ENCODE measurements at regions not wholly inside any gene's neighbourhood (a gene's known extent, or its start where the extent isn't known, plus 50 kb on each side); places are given as distances from the start of the nearest gene placed in this dataset.

DNA sequence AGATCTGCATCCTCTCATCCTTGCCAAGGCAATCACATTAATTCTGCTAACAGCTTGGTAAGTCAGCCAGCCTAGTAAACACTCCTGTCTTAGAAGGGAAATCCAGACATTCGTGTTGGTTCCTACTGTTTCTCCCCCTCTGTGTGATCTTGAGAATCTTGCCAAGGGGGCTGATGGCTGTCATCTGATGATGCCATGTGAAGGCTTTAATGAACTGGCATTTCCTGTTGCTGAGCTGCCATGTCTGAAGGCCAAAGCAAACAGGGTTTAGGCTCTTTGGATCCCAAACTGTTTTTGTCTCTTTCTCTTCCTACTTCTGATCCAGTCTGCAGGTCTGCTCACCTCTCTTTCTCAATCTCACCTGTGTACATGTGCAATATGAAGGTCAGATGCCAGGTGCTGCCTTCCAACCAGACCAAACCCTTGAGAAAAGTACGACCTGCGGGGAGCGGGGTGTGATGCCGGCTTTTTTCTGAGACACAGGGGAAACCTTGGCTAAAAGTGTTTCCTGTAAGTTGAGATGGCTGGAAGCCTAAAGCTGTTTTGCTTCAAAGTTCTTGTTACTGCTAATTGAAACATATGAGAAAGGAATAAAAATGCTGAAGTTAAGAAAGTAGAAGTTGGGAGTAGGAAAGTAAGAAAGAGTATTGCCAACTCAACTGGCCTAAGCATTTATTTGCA, 532.9 kb downstream of the ANKRD50 start:
- Mint-ChIP-seq H3K9me3 (no peaks in the 10 kb centered on the region), H3K36me3 (ENCODE audit: insufficient read depth in 2 of 2) (no peaks in the 10 kb centered on the region), H3K4me3 (no peak overlapping the region), H3K27me3 (ENCODE audit: low read depth) (no peaks in the 10 kb centered on the region), H3K27ac (no peak overlapping the region), H3K4me1 (ENCODE audit: low read depth) (no peaks in the 10 kb centered on the region)
- no peak for ATAC-seq (replicated peaks in 1 of 2)
- DNase-seq: no peak

DNA sequence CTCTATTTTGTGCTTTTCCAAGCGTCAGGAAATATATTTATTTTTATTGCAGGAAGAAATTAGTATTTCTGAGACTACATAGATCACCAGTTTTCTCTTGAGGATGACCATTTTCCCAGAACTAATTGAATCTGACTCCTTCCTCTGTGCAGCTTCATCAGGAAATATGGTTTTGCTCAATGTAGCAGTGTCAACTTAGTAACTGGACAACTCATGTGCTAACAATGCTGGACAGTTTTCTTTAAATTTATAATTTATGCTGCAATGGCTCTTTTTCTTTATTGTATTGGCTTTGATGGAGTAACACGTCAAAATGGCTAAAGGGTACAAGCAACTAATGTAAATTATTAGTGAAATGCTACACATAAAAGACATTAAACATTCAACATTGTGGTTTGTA, 531.5 kb downstream of the ANKRD50 start:
- H3K4me3 Mint-ChIP-seq: no peak overlapping the region
- ATAC-seq (replicated peaks in 1 of 2) (no peak), DNase-seq (no peak)
- H3K27ac Mint-ChIP-seq: no peak overlapping the region
- H3K27me3 Mint-ChIP-seq (ENCODE audit: low read depth): no peaks in the 10 kb centered on the region
- no peaks in the 10 kb centered on the region for H3K36me3 Mint-ChIP-seq (ENCODE audit: insufficient read depth in 2 of 2)
- H3K4me1 Mint-ChIP-seq (ENCODE audit: low read depth): no peaks in the 10 kb centered on the region
- no peaks in the 10 kb centered on the region for H3K9me3 Mint-ChIP-seq

DNA sequence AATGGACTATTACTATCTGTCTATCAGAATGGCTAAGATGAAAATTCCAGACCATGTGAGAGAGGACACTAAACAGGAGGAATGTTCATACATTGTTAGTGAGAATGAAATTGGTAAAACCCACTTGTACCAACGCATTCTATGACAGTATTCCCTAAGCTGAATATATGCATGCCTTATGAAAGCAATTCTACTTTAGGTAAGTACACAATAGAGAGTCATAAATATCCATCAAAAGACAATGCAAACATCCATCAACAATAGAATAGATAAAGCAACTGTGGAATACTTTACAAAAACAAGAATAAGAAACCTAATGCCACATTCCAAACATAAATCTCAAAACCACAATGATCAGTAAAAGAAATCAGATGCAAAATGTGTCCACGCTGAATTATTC, 529.3 kb downstream of the ANKRD50 start:
- no peak overlapping the region for H3K4me3 Mint-ChIP-seq
- no peak for DNase-seq
- no peak for ATAC-seq (replicated peaks in 1 of 2)
- H3K9me3 Mint-ChIP-seq: no peaks in the 10 kb centered on the region
- H3K27ac Mint-ChIP-seq: no peak overlapping the region
- H3K27me3 Mint-ChIP-seq (ENCODE audit: low read depth): no peaks in the 10 kb centered on the region
- no peaks in the 10 kb centered on the region for H3K4me1 Mint-ChIP-seq (ENCODE audit: low read depth)
- no peaks in the 10 kb centered on the region for H3K36me3 Mint-ChIP-seq (ENCODE audit: insufficient read depth in 2 of 2)

DNA sequence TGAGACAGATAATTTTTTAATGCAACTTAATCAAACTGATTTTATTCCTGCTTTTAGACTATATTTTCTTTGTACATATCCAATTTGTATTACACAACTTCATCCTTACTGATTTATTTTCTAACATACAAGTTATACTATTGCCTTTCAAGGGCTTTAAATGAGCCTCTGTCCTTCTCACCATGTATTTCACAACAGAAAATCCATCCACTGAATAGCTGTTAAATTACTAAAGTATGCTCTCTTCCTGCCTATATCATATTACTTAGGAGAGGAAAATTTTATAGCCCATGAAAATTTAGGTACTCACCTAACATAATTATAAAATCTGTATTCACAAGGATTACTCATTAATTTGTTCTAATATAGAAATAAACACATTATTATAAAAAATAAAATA, 528.6 kb downstream of the ANKRD50 start:
- Mint-ChIP-seq H3K36me3 (ENCODE audit: insufficient read depth in 2 of 2) (no peaks in the 10 kb centered on the region), H3K27ac (no peak overlapping the region), H3K27me3 (ENCODE audit: low read depth) (no peaks in the 10 kb centered on the region), H3K4me1 (ENCODE audit: low read depth) (no peaks in the 10 kb centered on the region), H3K9me3 (no peaks in the 10 kb centered on the region), H3K4me3 (no peak overlapping the region)
- DNase-seq (no peak), ATAC-seq (replicated peaks in 1 of 2) (no peak)

DNA sequence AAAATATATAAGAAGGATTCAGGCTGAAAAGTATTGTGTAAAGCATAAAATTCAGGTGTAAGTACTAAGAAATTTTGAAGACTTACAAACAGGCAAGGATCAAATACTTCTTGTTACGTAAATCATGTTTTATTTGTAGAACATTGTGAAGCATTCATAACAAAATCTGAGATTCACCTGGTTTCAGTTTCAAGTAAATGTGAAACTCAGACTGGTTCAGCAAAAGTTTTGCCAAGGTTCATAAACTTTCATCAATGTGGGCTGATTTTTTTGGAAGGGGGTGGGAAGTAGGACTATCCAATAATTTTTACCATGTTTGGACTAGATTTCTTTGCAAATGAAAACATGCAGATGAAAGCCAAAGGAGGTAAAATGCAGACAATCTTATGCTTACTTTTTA, 527.7 kb downstream of the ANKRD50 start:
- Mint-ChIP-seq H3K27me3 (ENCODE audit: low read depth) (no peaks in the 10 kb centered on the region), H3K4me1 (ENCODE audit: low read depth) (no peaks in the 10 kb centered on the region), H3K9me3 (no peaks in the 10 kb centered on the region), H3K36me3 (ENCODE audit: insufficient read depth in 2 of 2) (no peaks in the 10 kb centered on the region), H3K4me3 (no peak overlapping the region), H3K27ac (no peak overlapping the region)
- ATAC-seq (replicated peaks in 1 of 2) (no peak), DNase-seq (no peak)

DNA sequence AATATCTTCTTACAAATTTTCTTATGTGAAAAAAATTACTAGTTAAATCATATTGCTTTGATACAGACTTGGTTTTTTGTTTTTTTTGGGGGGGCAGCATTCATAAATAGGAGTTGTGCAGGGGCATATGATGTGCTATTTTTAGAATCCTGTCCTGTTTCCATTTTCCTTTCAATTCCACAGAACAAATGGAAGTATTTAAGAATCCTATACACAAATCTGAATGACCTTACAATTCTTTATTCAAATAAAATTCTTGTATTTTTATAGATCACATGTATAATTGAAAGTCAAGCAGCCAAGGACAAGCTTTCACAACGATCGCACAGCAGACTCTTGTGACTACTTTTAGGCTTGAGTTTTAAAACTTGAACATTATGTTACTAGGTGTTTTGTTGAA, 523.9 kb downstream of the ANKRD50 start:
- H3K27me3 Mint-ChIP-seq (ENCODE audit: low read depth): no peaks in the 10 kb centered on the region
- H3K36me3 Mint-ChIP-seq (ENCODE audit: insufficient read depth in 2 of 2): no peaks in the 10 kb centered on the region
- ATAC-seq (replicated peaks in 1 of 2) (no peak), DNase-seq (no peak)
- no peaks in the 10 kb centered on the region for H3K4me1 Mint-ChIP-seq (ENCODE audit: low read depth)
- H3K27ac Mint-ChIP-seq: no peak overlapping the region
- H3K9me3 Mint-ChIP-seq: peaks cover 0 to 2% of the 10 kb centered on the region in 2 donors
- H3K4me3 Mint-ChIP-seq: no peak overlapping the region

DNA sequence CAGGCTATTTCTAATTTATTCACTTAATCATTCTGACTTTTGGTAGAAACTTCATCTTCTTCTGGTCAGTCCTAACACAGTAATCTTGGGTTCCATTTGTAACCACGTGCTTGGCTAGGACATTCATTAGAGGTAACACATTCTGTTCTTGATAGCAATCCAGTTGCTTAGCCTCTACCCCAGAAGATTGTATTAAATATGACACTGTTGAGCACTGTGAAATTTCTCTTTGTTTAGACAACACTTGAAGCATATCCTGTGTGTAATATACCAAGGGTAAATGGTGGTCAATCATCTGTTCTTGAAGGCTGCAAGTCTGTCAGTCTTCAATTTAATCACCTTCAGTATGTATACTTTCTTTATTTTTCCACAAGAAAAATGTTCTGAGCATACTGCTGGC, 523.0 kb downstream of the ANKRD50 start:
- Mint-ChIP-seq H3K9me3 (peaks cover 0 to 2% of the 10 kb centered on the region in 2 donors), H3K27ac (no peak overlapping the region), H3K4me1 (ENCODE audit: low read depth) (no peaks in the 10 kb centered on the region), H3K27me3 (ENCODE audit: low read depth) (no peaks in the 10 kb centered on the region), H3K4me3 (no peak overlapping the region), H3K36me3 (ENCODE audit: insufficient read depth in 2 of 2) (no peaks in the 10 kb centered on the region)
- ATAC-seq (replicated peaks in 1 of 2) (no peak), DNase-seq (no peak)

DNA sequence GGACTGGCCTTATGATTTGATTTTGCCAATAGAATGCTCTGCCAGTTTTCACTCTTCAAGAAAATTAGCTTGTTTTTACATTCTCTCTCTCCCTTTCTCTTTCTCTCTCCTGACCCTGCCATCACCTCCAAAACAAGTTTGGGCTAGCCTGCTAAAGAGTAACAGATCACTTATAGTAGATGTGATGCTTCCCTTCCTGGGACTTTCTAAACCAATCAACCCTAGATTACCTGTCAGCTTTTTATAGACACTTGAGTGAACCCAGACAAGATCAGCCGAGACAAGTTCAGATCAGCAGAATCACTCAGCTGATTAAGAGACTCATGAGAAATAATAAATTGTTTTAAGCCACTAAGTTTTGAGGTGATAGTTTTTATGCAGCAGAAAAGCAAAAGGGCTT, 521.2 kb downstream of the ANKRD50 start:
- no peaks in the 10 kb centered on the region for H3K4me1 Mint-ChIP-seq (ENCODE audit: low read depth)
- ATAC-seq (replicated peaks in 1 of 2): no peak
- DNase-seq: no peak

DNA sequence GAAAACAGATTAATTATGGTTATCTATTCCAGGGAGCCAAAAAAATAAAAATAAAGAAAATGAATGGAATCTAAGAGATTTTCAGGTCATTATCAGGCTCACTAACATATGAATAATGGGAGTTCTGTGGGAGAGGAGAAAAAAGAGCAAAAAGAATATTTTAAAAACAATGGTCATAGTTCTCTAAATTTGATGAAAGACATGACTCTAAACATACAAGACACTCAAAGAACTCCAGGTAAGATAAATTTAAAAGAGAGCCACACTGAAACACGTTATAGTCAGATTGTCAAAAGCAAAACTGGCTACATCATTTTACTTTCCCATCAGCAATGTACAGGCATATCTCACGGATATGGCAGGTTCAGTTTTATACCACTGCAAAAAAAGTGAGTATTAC, 520.0 kb downstream of the ANKRD50 start:
- ATAC-seq (replicated peaks in 1 of 2) (no peak), DNase-seq (no peak)
- Mint-ChIP-seq H3K27ac (no peak overlapping the region), H3K27me3 (ENCODE audit: low read depth) (no peaks in the 10 kb centered on the region), H3K9me3 (peaks cover 9 to 10% of the 10 kb centered on the region in 2 donors), H3K4me1 (ENCODE audit: low read depth) (no peaks in the 10 kb centered on the region), H3K4me3 (no peak overlapping the region), H3K36me3 (ENCODE audit: insufficient read depth in 2 of 2) (no peaks in the 10 kb centered on the region)

More for the DNA sequence above, 521.2 kb downstream of the ANKRD50 start:
- no peaks in the 10 kb centered on the region for H3K27me3 Mint-ChIP-seq (ENCODE audit: low read depth)
- no peak overlapping the region for H3K27ac Mint-ChIP-seq
- no peak overlapping the region for H3K4me3 Mint-ChIP-seq
- peaks cover 9 to 10% of the 10 kb centered on the region in 2 donors for H3K9me3 Mint-ChIP-seq
- no peaks in the 10 kb centered on the region for H3K36me3 Mint-ChIP-seq (ENCODE audit: insufficient read depth in 2 of 2)

DNA sequence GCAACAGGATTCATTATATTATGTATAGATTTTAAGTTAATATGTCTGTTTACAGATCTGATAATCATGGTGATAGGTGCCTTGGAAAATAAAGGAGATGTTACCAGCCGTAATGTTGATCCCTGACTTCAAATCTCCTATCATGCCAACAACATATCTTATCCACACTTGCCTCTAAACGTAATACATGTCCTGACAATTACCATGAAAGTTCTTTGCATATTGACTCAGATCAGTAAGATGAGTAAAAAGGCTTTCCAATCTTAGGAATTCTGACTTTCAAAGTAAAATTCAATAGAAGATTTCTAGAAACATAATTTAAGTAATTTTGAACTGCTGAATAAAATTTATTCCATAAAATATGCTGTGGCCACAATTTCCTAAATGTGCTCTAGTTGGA, 513.3 kb downstream of the ANKRD50 start:
- H3K27ac Mint-ChIP-seq: no peak overlapping the region
- DNase-seq: no peak
- H3K4me1 Mint-ChIP-seq (ENCODE audit: low read depth): no peaks in the 10 kb centered on the region
- H3K4me3 Mint-ChIP-seq: no peak overlapping the region
- H3K9me3 Mint-ChIP-seq: peaks cover 7 to 10% of the 10 kb centered on the region in 2 donors
- no peaks in the 10 kb centered on the region for H3K36me3 Mint-ChIP-seq (ENCODE audit: insufficient read depth in 2 of 2)
- H3K27me3 Mint-ChIP-seq (ENCODE audit: low read depth): no peaks in the 10 kb centered on the region
- no peak for ATAC-seq (replicated peaks in 1 of 2)

DNA sequence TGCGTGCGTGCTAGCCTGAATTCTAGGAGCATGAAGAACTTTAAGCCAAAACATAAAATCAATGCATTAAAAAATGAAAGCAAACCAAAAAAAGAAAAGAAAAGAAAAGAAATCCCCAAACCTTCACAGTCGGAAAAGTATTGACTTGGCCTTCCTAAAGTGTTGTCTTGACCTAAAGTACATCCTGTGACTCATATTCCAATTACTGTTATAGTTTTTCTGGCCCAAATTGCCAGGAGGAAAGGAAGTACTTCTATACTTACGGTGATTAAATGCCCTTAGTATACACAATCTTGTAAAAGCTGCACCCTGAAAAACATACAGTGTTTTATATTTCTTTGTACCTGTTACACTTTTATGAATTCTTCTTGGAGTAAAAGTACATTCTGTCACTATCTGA, 512.8 kb downstream of the ANKRD50 start:
- DNase-seq: no peak
- Mint-ChIP-seq H3K4me1 (ENCODE audit: low read depth) (no peaks in the 10 kb centered on the region), H3K27ac (no peak overlapping the region), H3K36me3 (ENCODE audit: insufficient read depth in 2 of 2) (no peaks in the 10 kb centered on the region), H3K27me3 (ENCODE audit: low read depth) (no peaks in the 10 kb centered on the region), H3K4me3 (no peak overlapping the region), H3K9me3 (peaks cover 7 to 9% of the 10 kb centered on the region in 2 donors)
- no peak for ATAC-seq (replicated peaks in 1 of 2)

DNA sequence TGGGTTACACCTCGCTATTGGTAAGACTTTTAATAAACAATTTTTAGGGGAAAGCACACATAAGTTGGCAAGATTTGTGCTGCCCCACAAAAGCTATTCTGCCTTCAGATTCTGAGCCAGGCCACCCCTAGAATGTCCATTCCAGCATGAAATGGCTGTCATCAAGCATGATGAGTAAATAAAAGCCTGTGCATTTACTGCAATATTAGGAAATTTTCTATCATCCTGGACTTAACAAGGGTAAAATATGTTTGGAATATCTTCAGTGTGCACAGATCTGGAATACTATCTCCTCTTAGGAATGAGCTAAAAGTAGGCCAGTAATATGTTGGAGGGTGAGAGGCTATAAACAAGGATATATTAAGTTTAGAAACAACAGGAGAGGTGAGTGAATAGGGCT, 510.9 kb downstream of the ANKRD50 start:
- Mint-ChIP-seq H3K27me3 (ENCODE audit: low read depth) (no peaks in the 10 kb centered on the region), H3K36me3 (ENCODE audit: insufficient read depth in 2 of 2) (no peaks in the 10 kb centered on the region), H3K27ac (no peak overlapping the region), H3K9me3 (no peaks in the 10 kb centered on the region), H3K4me1 (ENCODE audit: low read depth) (no peaks in the 10 kb centered on the region), H3K4me3 (no peak overlapping the region)
- no peak for DNase-seq
- no peak for ATAC-seq (replicated peaks in 1 of 2)

DNA sequence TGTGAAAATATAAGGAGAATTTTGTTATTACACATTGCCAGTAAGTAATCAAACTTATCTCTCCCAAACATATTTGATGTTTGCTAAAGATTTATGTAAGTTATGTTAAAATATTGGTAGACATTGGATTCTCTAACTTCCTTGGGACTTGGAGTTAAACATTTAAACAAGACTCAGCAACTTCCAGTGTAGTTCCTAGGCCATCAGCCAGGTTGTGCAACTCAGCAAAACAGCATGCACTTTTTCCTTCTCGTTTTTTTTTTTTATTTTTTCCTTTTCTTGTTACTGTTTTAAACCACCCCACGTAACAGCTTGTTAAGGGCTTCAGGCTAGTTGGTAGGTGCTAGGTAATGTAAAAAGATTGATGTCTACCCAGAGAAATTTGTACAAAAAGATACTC, 510.4 kb downstream of the ANKRD50 start:
- no peaks in the 10 kb centered on the region for H3K36me3 Mint-ChIP-seq (ENCODE audit: insufficient read depth in 2 of 2)
- no peaks in the 10 kb centered on the region for H3K4me1 Mint-ChIP-seq (ENCODE audit: low read depth)
- H3K9me3 Mint-ChIP-seq: no peaks in the 10 kb centered on the region
- ATAC-seq (replicated peaks in 1 of 2): no peak
- DNase-seq: no peak
- H3K4me3 Mint-ChIP-seq: no peak overlapping the region
- no peak overlapping the region for H3K27ac Mint-ChIP-seq
- H3K27me3 Mint-ChIP-seq (ENCODE audit: low read depth): no peaks in the 10 kb centered on the region

DNA sequence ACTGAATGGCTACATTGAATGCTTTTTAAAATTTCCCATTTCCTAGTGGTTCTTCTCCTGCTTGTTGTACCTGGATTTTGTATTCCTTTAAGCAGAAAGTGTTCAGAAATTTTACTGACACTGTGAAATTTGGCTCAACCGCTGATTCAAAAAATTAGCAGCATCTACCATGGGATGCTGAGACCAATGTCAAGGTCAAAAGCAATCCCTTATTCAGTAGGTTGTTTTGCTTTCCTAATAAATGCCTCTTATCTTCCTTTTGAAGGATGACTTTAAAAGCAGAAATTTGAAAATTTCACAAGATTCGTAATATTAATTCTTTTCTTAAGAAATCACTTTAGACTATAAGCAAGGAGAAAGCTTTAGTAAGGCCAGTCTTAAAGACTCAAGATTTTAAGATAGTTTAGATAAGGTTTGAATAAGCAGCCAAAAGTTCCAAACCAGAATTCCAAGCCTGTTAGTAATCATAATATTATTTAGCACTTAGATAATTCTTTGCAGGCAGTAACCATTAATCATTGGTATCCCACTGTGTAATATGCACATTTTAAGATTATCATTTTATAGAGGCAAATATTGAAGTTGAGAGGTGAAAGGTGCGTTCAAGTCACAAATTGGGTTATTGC, 508.8 kb downstream of the ANKRD50 start:
- no peaks in the 10 kb centered on the region for H3K4me1 Mint-ChIP-seq (ENCODE audit: low read depth)

More for the DNA sequence above, 508.8 kb downstream of the ANKRD50 start:
- H3K27ac Mint-ChIP-seq: no peak overlapping the region
- H3K27me3 Mint-ChIP-seq (ENCODE audit: low read depth): no peaks in the 10 kb centered on the region
- no peak for ATAC-seq (replicated peaks in 1 of 2)
- peaks cover 0 to 2% of the 10 kb centered on the region in 2 donors for H3K9me3 Mint-ChIP-seq
- no peak for DNase-seq
- H3K4me3 Mint-ChIP-seq: no peak overlapping the region
- H3K36me3 Mint-ChIP-seq (ENCODE audit: insufficient read depth in 2 of 2): no peaks in the 10 kb centered on the region

Measured in activated T-cell treated with anti-CD3 and anti-CD28 coated beads, Interleukin-2, amount 50 U/mL, for 72 hours (primary cell).